HepG2 (cell line): ENCODE measurements at regions not wholly inside any gene's neighbourhood (a gene's known extent, or its start where the extent isn't known, plus 50 kb on each side); places are given as distances from the start of the nearest gene placed in this dataset.

Source experiments
- ATAC-seq: fragments of 200-7000 bp; cut with Tn5 transposase; 3 replicates; pipeline ENCODE4 v1.9.1; 2020; ENCODE audit warnings: mild to moderate bottlenecking, moderate library complexity
- BruUV-seq: library from RNA; stranded (reverse); fragments of 400-500 nt; replicated peaks from 2 replicates; lab custom pipeline; 2021; lab: Mats Ljungman, UMichigan
- CTCF ChIA-PET: fragments of 300-600 bp; formaldehyde crosslinking; extraction: SDS; loops from one replicate; lab custom pipeline; 2021; ENCODE audit warnings: low total read pairs, inconsistent platforms, low intra/inter-chr PET ratio; lab: Yijun Ruan, JAX
- POLR2A ChIA-PET: fragments of 350-600 bp; sonication (Branson Sonifier 250); formaldehyde crosslinking; loops from one replicate; lab custom pipeline; 2020; ENCODE audit warnings: antibody characterized with exemption, inconsistent platforms; lab: Yijun Ruan, JAX
- DNase-seq: peaks from one replicate; pipeline ENCODE4 v3.0.0-alpha.2; 2015; ENCODE audit warnings: low spot score
- FAIRE-seq: peaks from 3 replicates; lab custom pipeline; 2011; peaks lifted over from hg19 to GRCh38; lab: Jason Lieb, UNC
- H2AFZ ChIP-seq: one replicate; pipeline ENCODE4 v1.6.1; 2011; ENCODE audit warnings: low read length, inconsistent platforms
- H3K27ac ChIP-seq: fragments of 300-600 bp; 3 replicates; pipeline ENCODE4 v1.8.0; 2011; ENCODE audit warnings: mixed run types, mild to moderate bottlenecking, mixed read lengths, low read length, inconsistent platforms; ENCODE audit not compliant: insufficient read depth; ENCODE audit errors: extremely low read length
- H3K27me3 ChIP-seq, 2 experiments: fragments of 200-600 bp in 1 of 2; 2 replicates in 1 of 2; 3 replicates in 1 of 2; pipeline versions ENCODE4 v1.6.0 to v1.8.0; 2011; ENCODE audit warnings: low read length in 2 of 2, mild to moderate bottlenecking in 2 of 2, moderate library complexity in 2 of 2, inconsistent platforms in 1 of 2; ENCODE audit not compliant: insufficient read depth in 2 of 2, control insufficient read depth in 1 of 2
- H3K36me3 ChIP-seq, 2 experiments: fragments of 200-600 bp in 1 of 2; replicated peaks in 1 of 2; 2 replicates in 1 of 2; 3 replicates in 1 of 2; pipeline versions ENCODE4 v1.5.1 to v1.8.0; 2011; ENCODE audit warnings: low read length in 2 of 2, inconsistent platforms in 1 of 2; ENCODE audit not compliant: insufficient read depth in 2 of 2, control insufficient read depth in 1 of 2
- H3K4me1 ChIP-seq: 2 replicates; pipeline ENCODE4 v1.5.1; 2012; ENCODE audit warnings: low read length, inconsistent platforms; ENCODE audit not compliant: insufficient read depth
- H3K4me2 ChIP-seq: 2 replicates; pipeline ENCODE4 v1.6.0; 2011; ENCODE audit warnings: low read depth, low read length, inconsistent platforms
- H3K4me3 ChIP-seq, 3 experiments: fragments of 200-600 bp in 1 of 3; sonication (generic), shearing (Covaris generic) in 1 of 3; replicated peaks in 1 of 3; 2 replicates each; pipeline ENCODE4 v1.5.1; 2011 to 2016; ENCODE audit warnings: low read length in 3 of 3, inconsistent platforms in 2 of 3, low read depth in 2 of 3, mild to moderate bottlenecking in 2 of 3, control low read depth in 1 of 3, mixed read lengths in 1 of 3; ENCODE audit not compliant: insufficient read depth in 1 of 3
- H3K79me2 ChIP-seq: one replicate; pipeline ENCODE4 v1.6.1; 2011; ENCODE audit warnings: low read length, inconsistent platforms; ENCODE audit not compliant: insufficient read depth
- H3K9ac ChIP-seq: 2 replicates; pipeline ENCODE4 v1.6.0; 2011; ENCODE audit warnings: mild to moderate bottlenecking, low read depth, low read length, inconsistent platforms; ENCODE audit not compliant: insufficient read depth
- H3K9me3 ChIP-seq: 2 replicates; pipeline ENCODE4 v1.5.1; 2012; ENCODE audit warnings: mild to moderate bottlenecking, low read length
- H4K20me1 ChIP-seq: 2 replicates; pipeline ENCODE4 v1.6.0; 2011; ENCODE audit warnings: inconsistent platforms, mild to moderate bottlenecking, low read length, moderate library complexity; ENCODE audit not compliant: insufficient read depth
- BHLHE40 ChIP-seq: IDR thresholded peaks from 2 replicates; pipeline ENCODE4 v1.6.1; 2011; ENCODE audit warnings: low read length, improper control_type of control experiment
- HNRNPK ChIP-seq: fragments of 200-400 bp; formaldehyde crosslinking; IDR thresholded peaks from 2 replicates; pipeline ENCODE4 v1.6.1; 2018; ENCODE audit warnings: low read length, low read depth, moderate library complexity, mild to moderate bottlenecking; ENCODE audit not compliant: poor library complexity, severe bottlenecking
- KDM5A ChIP-seq: fragments of 200-600 bp; sonication (generic); IDR thresholded peaks from 2 replicates; pipeline ENCODE4 v1.7.0; 2018; ENCODE audit warnings: antibody characterized with exemption, mild to moderate bottlenecking, low read length, borderline replicate concordance
- NFE2L2 ChIP-seq: fragments of 150-350 bp; IDR thresholded peaks from 2 replicates; pipeline ENCODE4 v1.6.1; 2014; ENCODE audit warnings: low read length
- PCBP1 ChIP-seq: fragments of 200-400 bp; formaldehyde crosslinking; IDR thresholded peaks from 2 replicates; pipeline ENCODE4 v1.6.1; 2017; ENCODE audit warnings: mild to moderate bottlenecking, low read depth, low read length, borderline replicate concordance
- in situ Hi-C: cut with HindIII; loops from 2 replicates; pipeline ENCODE4 v1.10.0; 2017; ENCODE audit warnings: low pct_unique_long_range_greater_than_20kb; ENCODE audit not compliant: extremely low pct_ligation_motif_present
- intact Hi-C: fragments of 100-400 bp; cut with micrococcal nuclease; formaldehyde crosslinking; loops from one replicate; pipeline ENCODE4 v1.10.0; 2022; ENCODE audit not compliant: unreplicated experiment
- TF ChIP-seq, protein P1 (sequence below): IDR thresholded peaks from 2 replicates; pipeline ENCODE4 v1.4.0; 2020; ENCODE audit warnings: mild to moderate bottlenecking, missing genetic modification reagents
- TF ChIP-seq, protein P2 (sequence below): sonication (generic); formaldehyde crosslinking; IDR thresholded peaks from 2 replicates; pipeline ENCODE4 v1.5.0; 2020; ENCODE audit warnings: mild to moderate bottlenecking, missing genetic modification reagents

GRCh38 chr18:69161383-69162028, 239.2 kb upstream of the DOK6 start (continued):
- TF ChIP-seq, protein P1, sequence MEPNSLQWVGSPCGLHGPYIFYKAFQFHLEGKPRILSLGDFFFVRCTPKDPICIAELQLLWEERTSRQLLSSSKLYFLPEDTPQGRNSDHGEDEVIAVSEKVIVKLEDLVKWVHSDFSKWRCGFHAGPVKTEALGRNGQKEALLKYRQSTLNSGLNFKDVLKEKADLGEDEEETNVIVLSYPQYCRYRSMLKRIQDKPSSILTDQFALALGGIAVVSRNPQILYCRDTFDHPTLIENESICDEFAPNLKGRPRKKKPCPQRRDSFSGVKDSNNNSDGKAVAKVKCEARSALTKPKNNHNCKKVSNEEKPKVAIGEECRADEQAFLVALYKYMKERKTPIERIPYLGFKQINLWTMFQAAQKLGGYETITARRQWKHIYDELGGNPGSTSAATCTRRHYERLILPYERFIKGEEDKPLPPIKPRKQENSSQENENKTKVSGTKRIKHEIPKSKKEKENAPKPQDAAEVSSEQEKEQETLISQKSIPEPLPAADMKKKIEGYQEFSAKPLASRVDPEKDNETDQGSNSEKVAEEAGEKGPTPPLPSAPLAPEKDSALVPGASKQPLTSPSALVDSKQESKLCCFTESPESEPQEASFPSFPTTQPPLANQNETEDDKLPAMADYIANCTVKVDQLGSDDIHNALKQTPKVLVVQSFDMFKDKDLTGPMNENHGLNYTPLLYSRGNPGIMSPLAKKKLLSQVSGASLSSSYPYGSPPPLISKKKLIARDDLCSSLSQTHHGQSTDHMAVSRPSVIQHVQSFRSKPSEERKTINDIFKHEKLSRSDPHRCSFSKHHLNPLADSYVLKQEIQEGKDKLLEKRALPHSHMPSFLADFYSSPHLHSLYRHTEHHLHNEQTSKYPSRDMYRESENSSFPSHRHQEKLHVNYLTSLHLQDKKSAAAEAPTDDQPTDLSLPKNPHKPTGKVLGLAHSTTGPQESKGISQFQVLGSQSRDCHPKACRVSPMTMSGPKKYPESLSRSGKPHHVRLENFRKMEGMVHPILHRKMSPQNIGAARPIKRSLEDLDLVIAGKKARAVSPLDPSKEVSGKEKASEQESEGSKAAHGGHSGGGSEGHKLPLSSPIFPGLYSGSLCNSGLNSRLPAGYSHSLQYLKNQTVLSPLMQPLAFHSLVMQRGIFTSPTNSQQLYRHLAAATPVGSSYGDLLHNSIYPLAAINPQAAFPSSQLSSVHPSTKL (CRISPR knock-in tag) = 0 out of 2 replicates have a peak, but pooled peaks have one; percentile 32
- no peak for TF ChIP-seq KDM5A
- 0 out of 2 replicates have a peak, but pooled peaks have one; percentile 6 for TF ChIP-seq NFE2L2

DNA sequence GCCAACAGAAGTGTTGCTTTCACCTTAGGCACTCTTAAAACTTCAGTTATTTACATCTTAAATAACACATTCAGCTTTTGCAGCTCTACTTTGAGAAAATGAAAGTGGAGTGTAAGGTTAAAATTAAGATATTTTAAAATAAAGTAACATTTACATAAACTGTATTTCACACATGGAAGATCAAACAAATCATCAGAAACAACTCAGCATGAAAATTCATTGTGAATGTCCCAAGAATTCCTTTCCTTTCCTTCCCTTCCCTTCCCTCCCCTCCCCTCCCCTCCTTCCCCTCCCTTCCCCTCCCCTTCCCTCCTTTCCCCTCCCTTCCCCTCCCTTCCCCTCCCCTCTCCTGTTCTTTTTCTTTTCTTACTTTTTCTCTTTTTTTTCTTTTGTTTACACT, 238.0 kb upstream of the DOK6 start:
- no peak for DNase-seq
- BruUV-seq = no TSS peak
- Histone ChIP-seq H3K36me3 (no peaks in the 10 kb centered on the region), H3K27ac (no peak overlapping the region)
- TF ChIP-seq HNRNPK = peak; percentile 95
- TF ChIP-seq PCBP1 = 0 out of 2 replicates have a peak, but pooled peaks have one; percentile 80
- no peak for TF ChIP-seq BHLHE40
- TF ChIP-seq, protein P2, sequence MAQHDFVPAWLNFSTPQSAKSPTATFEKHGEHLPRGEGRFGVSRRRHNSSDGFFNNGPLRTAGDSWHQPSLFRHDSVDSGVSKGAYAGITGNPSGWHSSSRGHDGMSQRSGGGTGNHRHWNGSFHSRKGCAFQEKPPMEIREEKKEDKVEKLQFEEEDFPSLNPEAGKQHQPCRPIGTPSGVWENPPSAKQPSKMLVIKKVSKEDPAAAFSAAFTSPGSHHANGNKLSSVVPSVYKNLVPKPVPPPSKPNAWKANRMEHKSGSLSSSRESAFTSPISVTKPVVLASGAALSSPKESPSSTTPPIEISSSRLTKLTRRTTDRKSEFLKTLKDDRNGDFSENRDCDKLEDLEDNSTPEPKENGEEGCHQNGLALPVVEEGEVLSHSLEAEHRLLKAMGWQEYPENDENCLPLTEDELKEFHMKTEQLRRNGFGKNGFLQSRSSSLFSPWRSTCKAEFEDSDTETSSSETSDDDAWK = no peak
- TF ChIP-seq, all 625 proteins: peak for 2
- CTCF ChIA-PET = no interaction called here
- no peaks in the 10 kb centered on the region for H4K20me1 ChIP-seq
- in situ Hi-C loops (no loop called here), intact Hi-C loops (loop anchor here (10.0 kb wide), 1 partner anchor 242 kb away; the partner anchor contains the start of gene DOK6)
- H3K4me2 ChIP-seq = no peak overlapping the region
- H2AFZ ChIP-seq = no peak overlapping the region
- ATAC-seq (no peak), FAIRE-seq (no peak)
- POLR2A ChIA-PET = no interaction called here
- no peak overlapping the region for H3K9ac ChIP-seq
- no peaks in the 10 kb centered on the region for H3K79me2 ChIP-seq
- no peaks in the 10 kb centered on the region for H3K9me3 ChIP-seq
- peaks cover 19% of the 10 kb centered on the region for H3K4me1 ChIP-seq
- H3K27me3 ChIP-seq = no peaks in the 10 kb centered on the region
- H3K4me3 ChIP-seq = no peak overlapping the region
